Activated naive CD8-positive, alpha-beta T cell treated with anti-CD3 and anti-CD28 coated beads for 36 hours (primary cell): ENCODE measurements at regions not wholly inside any gene's neighbourhood (a gene's known extent, or its start where the extent isn't known, plus 50 kb on each side); places are given as distances from the start of the nearest gene placed in this dataset.

ENCODE experiments used
- DNase-seq: peaks from one replicate; pipeline ENCODE4 v3.0.0; 2021
- H3K27ac Mint-ChIP-seq: one replicate; pipeline ENCODE4 v1.8.0; 2022; ENCODE audit warnings: mild to moderate bottlenecking, moderate library complexity, mixed read lengths
- H3K27me3 Mint-ChIP-seq: one replicate; pipeline ENCODE4 v1.8.0; 2022; ENCODE audit warnings: mild to moderate bottlenecking, mixed read lengths
- H3K36me3 Mint-ChIP-seq: one replicate; pipeline ENCODE4 v1.8.0; 2021; ENCODE audit warnings: mild to moderate bottlenecking, mixed read lengths
- H3K4me1 Mint-ChIP-seq: one replicate; pipeline ENCODE4 v1.8.0; 2021; ENCODE audit warnings: mixed read lengths
- H3K4me3 Mint-ChIP-seq: one replicate; pipeline ENCODE4 v1.8.0; 2022; ENCODE audit warnings: mild to moderate bottlenecking, moderate library complexity, mixed read lengths
- H3K9me3 Mint-ChIP-seq: one replicate; pipeline ENCODE4 v1.8.0; 2022; ENCODE audit warnings: mixed read lengths

- no peak for DNase-seq
- no peaks in the 10 kb centered on the region for H3K4me1 Mint-ChIP-seq
- no peak overlapping the region for H3K27ac Mint-ChIP-seq
- no peak overlapping the region for H3K4me3 Mint-ChIP-seq
- H3K9me3 Mint-ChIP-seq = peaks cover 6% of the 10 kb centered on the region
- H3K27me3 Mint-ChIP-seq = no peaks in the 10 kb centered on the region
- peaks cover 2% of the 10 kb centered on the region for H3K36me3 Mint-ChIP-seq
These were observed 247.3 kb downstream of the NUP35 start for GRCh38 chr2:183371545-183371944.

GRCh38 chr2:183375821-183376220 lies 251.6 kb downstream of the NUP35 start:
- Mint-ChIP-seq H3K27me3 (no peaks in the 10 kb centered on the region), H3K4me1 (no peaks in the 10 kb centered on the region), H3K4me3 (no peak overlapping the region), H3K9me3 (no peaks in the 10 kb centered on the region), H3K27ac (no peak overlapping the region), H3K36me3 (no peaks in the 10 kb centered on the region)
- no peak for DNase-seq

GRCh38 chr2:183383854-183384253 lies 259.6 kb downstream of the NUP35 start:
- H3K36me3 Mint-ChIP-seq = peaks cover 4% of the 10 kb centered on the region
- no peak overlapping the region for H3K4me3 Mint-ChIP-seq
- H3K27ac Mint-ChIP-seq = no peak overlapping the region
- no peaks in the 10 kb centered on the region for H3K27me3 Mint-ChIP-seq
- peaks cover 16% of the 10 kb centered on the region for H3K9me3 Mint-ChIP-seq
- H3K4me1 Mint-ChIP-seq = no peaks in the 10 kb centered on the region
- no peak for DNase-seq

GRCh38 chr2:183389546-183390080 lies 265.4 kb downstream of the NUP35 start:
- Mint-ChIP-seq H3K27ac (no peak overlapping the region), H3K4me1 (no peaks in the 10 kb centered on the region), H3K27me3 (no peaks in the 10 kb centered on the region), H3K4me3 (no peak overlapping the region), H3K9me3 (peaks cover 35% of the 10 kb centered on the region), H3K36me3 (peaks cover 4% of the 10 kb centered on the region)
- no peak for DNase-seq

- no peak for DNase-seq
- peaks cover 40% of the 10 kb centered on the region for H3K9me3 Mint-ChIP-seq
- H3K4me1 Mint-ChIP-seq = no peaks in the 10 kb centered on the region
- no peak overlapping the region for H3K4me3 Mint-ChIP-seq
- H3K27me3 Mint-ChIP-seq = no peaks in the 10 kb centered on the region
- H3K36me3 Mint-ChIP-seq = peaks cover 4% of the 10 kb centered on the region
- no peak overlapping the region for H3K27ac Mint-ChIP-seq
These were observed 265.9 kb downstream of the NUP35 start for GRCh38 chr2:183390109-183390508.

- DNase-seq = no peak
- Mint-ChIP-seq H3K36me3 (no peaks in the 10 kb centered on the region), H3K4me3 (no peak overlapping the region), H3K27ac (no peak overlapping the region), H3K9me3 (peaks cover 11% of the 10 kb centered on the region), H3K27me3 (no peaks in the 10 kb centered on the region), H3K4me1 (no peaks in the 10 kb centered on the region)
These were observed 280.1 kb downstream of the NUP35 start for GRCh38 chr2:183404392-183404791.

GRCh38 chr2:183408562-183408961 lies 284.3 kb downstream of the NUP35 start:
- H3K4me3 Mint-ChIP-seq = no peak overlapping the region
- H3K27ac Mint-ChIP-seq = no peak overlapping the region
- H3K4me1 Mint-ChIP-seq = no peaks in the 10 kb centered on the region
- H3K36me3 Mint-ChIP-seq = no peaks in the 10 kb centered on the region
- H3K9me3 Mint-ChIP-seq = peaks cover 6% of the 10 kb centered on the region
- DNase-seq = no peak
- no peaks in the 10 kb centered on the region for H3K27me3 Mint-ChIP-seq

GRCh38 chr2:183409662-183410061 lies 285.4 kb downstream of the NUP35 start:
- no peaks in the 10 kb centered on the region for H3K9me3 Mint-ChIP-seq
- no peaks in the 10 kb centered on the region for H3K27me3 Mint-ChIP-seq
- no peak overlapping the region for H3K4me3 Mint-ChIP-seq
- no peaks in the 10 kb centered on the region for H3K4me1 Mint-ChIP-seq
- no peaks in the 10 kb centered on the region for H3K36me3 Mint-ChIP-seq
- no peak overlapping the region for H3K27ac Mint-ChIP-seq
- DNase-seq = no peak

- Mint-ChIP-seq H3K27ac (no peak overlapping the region), H3K9me3 (peaks cover 30% of the 10 kb centered on the region), H3K27me3 (no peaks in the 10 kb centered on the region), H3K36me3 (no peaks in the 10 kb centered on the region), H3K4me1 (no peaks in the 10 kb centered on the region), H3K4me3 (no peak overlapping the region)
- no peak for DNase-seq
These were observed 292.5 kb downstream of the NUP35 start for GRCh38 chr2:183416753-183417152.

GRCh38 chr2:183426825-183427224 lies 302.6 kb downstream of the NUP35 start:
- Mint-ChIP-seq H3K27me3 (no peaks in the 10 kb centered on the region), H3K27ac (no peak overlapping the region), H3K36me3 (peaks cover 3% of the 10 kb centered on the region), H3K9me3 (peaks cover 15% of the 10 kb centered on the region), H3K4me3 (no peak overlapping the region), H3K4me1 (no peaks in the 10 kb centered on the region)
- DNase-seq = no peak

GRCh38 chr2:183427558-183427957 lies 303.3 kb downstream of the NUP35 start:
- Mint-ChIP-seq H3K9me3 (peaks cover 10% of the 10 kb centered on the region), H3K4me3 (no peak overlapping the region), H3K4me1 (no peaks in the 10 kb centered on the region), H3K27me3 (no peaks in the 10 kb centered on the region), H3K36me3 (peaks cover 3% of the 10 kb centered on the region), H3K27ac (no peak overlapping the region)
- DNase-seq = no peak

- no peaks in the 10 kb centered on the region for H3K4me1 Mint-ChIP-seq
- DNase-seq = no peak
- H3K4me3 Mint-ChIP-seq = no peak overlapping the region
- peaks cover 10% of the 10 kb centered on the region for H3K9me3 Mint-ChIP-seq
- no peaks in the 10 kb centered on the region for H3K27me3 Mint-ChIP-seq
- H3K27ac Mint-ChIP-seq = no peak overlapping the region
- H3K36me3 Mint-ChIP-seq = peaks cover 3% of the 10 kb centered on the region
These were observed 304.6 kb downstream of the NUP35 start for GRCh38 chr2:183428881-183429280.

GRCh38 chr2:183438541-183438940 lies 314.3 kb downstream of the NUP35 start:
- H3K27ac Mint-ChIP-seq = no peak overlapping the region
- no peaks in the 10 kb centered on the region for H3K27me3 Mint-ChIP-seq
- no peaks in the 10 kb centered on the region for H3K36me3 Mint-ChIP-seq

GRCh38 chr2:183455056-183455455 lies 330.8 kb downstream of the NUP35 start:
- no peaks in the 10 kb centered on the region for H3K36me3 Mint-ChIP-seq
- H3K27ac Mint-ChIP-seq = no peak overlapping the region
- DNase-seq = no peak
- no peaks in the 10 kb centered on the region for H3K4me1 Mint-ChIP-seq
- peaks cover 3% of the 10 kb centered on the region for H3K9me3 Mint-ChIP-seq
- no peak overlapping the region for H3K4me3 Mint-ChIP-seq
- H3K27me3 Mint-ChIP-seq = no peaks in the 10 kb centered on the region

More at GRCh38 chr2:183438541-183438940, 314.3 kb downstream of the NUP35 start:
- Mint-ChIP-seq H3K9me3 (peaks cover 2% of the 10 kb centered on the region), H3K4me3 (no peak overlapping the region), H3K4me1 (no peaks in the 10 kb centered on the region)
- no peak for DNase-seq

GRCh38 chr2:183456177-183456576 lies 331.9 kb downstream of the NUP35 start:
- Mint-ChIP-seq H3K4me3 (no peak overlapping the region), H3K27ac (no peak overlapping the region), H3K27me3 (no peaks in the 10 kb centered on the region), H3K36me3 (no peaks in the 10 kb centered on the region), H3K9me3 (peaks cover 2% of the 10 kb centered on the region), H3K4me1 (no peaks in the 10 kb centered on the region)
- DNase-seq = no peak

- H3K4me3 Mint-ChIP-seq = no peak overlapping the region
- no peaks in the 10 kb centered on the region for H3K36me3 Mint-ChIP-seq
- no peaks in the 10 kb centered on the region for H3K27me3 Mint-ChIP-seq
- no peaks in the 10 kb centered on the region for H3K4me1 Mint-ChIP-seq
- no peak for DNase-seq
- H3K27ac Mint-ChIP-seq = no peak overlapping the region
- H3K9me3 Mint-ChIP-seq = peaks cover 6% of the 10 kb centered on the region
These were observed 334.2 kb downstream of the NUP35 start for GRCh38 chr2:183458460-183458859.

GRCh38 chr2:183459466-183459865 lies 335.2 kb downstream of the NUP35 start:
- peaks cover 6% of the 10 kb centered on the region for H3K9me3 Mint-ChIP-seq
- no peak for DNase-seq
- no peak overlapping the region for H3K27ac Mint-ChIP-seq
- H3K27me3 Mint-ChIP-seq = no peaks in the 10 kb centered on the region
- no peak overlapping the region for H3K4me3 Mint-ChIP-seq
- H3K36me3 Mint-ChIP-seq = no peaks in the 10 kb centered on the region
- H3K4me1 Mint-ChIP-seq = no peaks in the 10 kb centered on the region
